Body of pancreas (tissue), 4 donors: ENCODE measurements at regions not wholly inside any gene's neighbourhood (a gene's known extent, or its start where the extent isn't known, plus 50 kb on each side); places are given as distances from the start of the nearest gene placed in this dataset.

Experiments
- POLR2A ChIP-seq, 3 donors: fragments of 450-650 bp; IDR thresholded peaks; one replicate each; pipeline ENCODE4 v1.6.1; 2016; ENCODE audit warnings: antibody characterized with exemption in 3 of 3, mild to moderate bottlenecking in 2 of 3
- TF ChIP-seq, protein P1 (sequence below), 7 experiments: fragments of 450-650 bp in 4 of 7; fragments of 200-600 bp in 3 of 7; sonication (generic) in 3 of 7; IDR thresholded peaks; one replicate each; pipeline ENCODE4 v1.5.1; 2016 to 2019; ENCODE audit warnings: antibody characterized with exemption in 7 of 7

DNA sequence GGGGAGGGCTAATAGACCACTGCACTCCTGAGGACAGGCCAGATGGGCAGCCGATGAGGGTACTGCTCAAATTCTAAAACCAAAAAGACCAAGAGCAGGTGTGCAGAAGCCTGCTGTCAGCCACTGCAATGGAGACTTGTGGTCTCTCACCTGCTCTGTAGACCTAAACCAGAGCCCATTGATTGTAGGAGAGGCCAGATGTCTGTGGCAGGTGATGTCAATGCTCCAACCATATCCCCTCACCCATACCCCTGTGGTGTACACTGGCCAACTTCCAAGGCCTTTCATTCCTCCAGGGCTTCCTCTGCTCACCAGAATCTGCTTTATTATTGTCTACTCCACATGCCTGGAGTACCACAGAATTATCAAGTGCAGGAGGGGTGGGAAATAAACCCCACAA is 116.9 kb upstream of the CHST15 start:
- TF ChIP-seq, protein P1, sequence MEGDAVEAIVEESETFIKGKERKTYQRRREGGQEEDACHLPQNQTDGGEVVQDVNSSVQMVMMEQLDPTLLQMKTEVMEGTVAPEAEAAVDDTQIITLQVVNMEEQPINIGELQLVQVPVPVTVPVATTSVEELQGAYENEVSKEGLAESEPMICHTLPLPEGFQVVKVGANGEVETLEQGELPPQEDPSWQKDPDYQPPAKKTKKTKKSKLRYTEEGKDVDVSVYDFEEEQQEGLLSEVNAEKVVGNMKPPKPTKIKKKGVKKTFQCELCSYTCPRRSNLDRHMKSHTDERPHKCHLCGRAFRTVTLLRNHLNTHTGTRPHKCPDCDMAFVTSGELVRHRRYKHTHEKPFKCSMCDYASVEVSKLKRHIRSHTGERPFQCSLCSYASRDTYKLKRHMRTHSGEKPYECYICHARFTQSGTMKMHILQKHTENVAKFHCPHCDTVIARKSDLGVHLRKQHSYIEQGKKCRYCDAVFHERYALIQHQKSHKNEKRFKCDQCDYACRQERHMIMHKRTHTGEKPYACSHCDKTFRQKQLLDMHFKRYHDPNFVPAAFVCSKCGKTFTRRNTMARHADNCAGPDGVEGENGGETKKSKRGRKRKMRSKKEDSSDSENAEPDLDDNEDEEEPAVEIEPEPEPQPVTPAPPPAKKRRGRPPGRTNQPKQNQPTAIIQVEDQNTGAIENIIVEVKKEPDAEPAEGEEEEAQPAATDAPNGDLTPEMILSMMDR (IDR thresholded peaks at IDR 0.05): no peak
- TF ChIP-seq POLR2A (IDR thresholded peaks at IDR 0.05): no peak
